NCI-H510A treated with DMSO at 0.1 percent for 48 hours (cell line): ENCODE measurements at regions not wholly inside any gene's neighbourhood (a gene's known extent, or its start where the extent isn't known, plus 50 kb on each side); places are given as distances from the start of the nearest gene placed in this dataset.

Experiments used
- DNase-seq: peaks from one replicate; lab custom pipeline; 2025; lab: John Stamatoyannopoulos, UW

GRCh38 chr14:98120831-98121464, 1151.0 kb downstream of the BCL11B start:
- no peak for DNase-seq

GRCh38 chr14:98122527-98122926, 1149.5 kb downstream of the BCL11B start:
- DNase-seq: no peak

- no peak for DNase-seq
Observed at GRCh38 chr14:98130691-98131090, 1141.3 kb downstream of the BCL11B start.

GRCh38 chr14:98131406-98131805, 1140.6 kb downstream of the BCL11B start:
- no peak for DNase-seq

- DNase-seq: no peak
Observed at GRCh38 chr14:98133806-98134205, 1138.2 kb downstream of the BCL11B start.

GRCh38 chr14:98136012-98136789, 1135.8 kb downstream of the BCL11B start:
- no peak for DNase-seq

- DNase-seq: no peak
Observed at GRCh38 chr14:98137131-98138025, 1134.6 kb downstream of the BCL11B start.

GRCh38 chr14:98138666-98139065, 1133.3 kb downstream of the BCL11B start:
- DNase-seq: no peak

GRCh38 chr14:98140862-98141530, 1131.0 kb downstream of the BCL11B start:
- no peak for DNase-seq

- DNase-seq: no peak
Observed at GRCh38 chr14:98143566-98143965, 1128.4 kb downstream of the BCL11B start.

GRCh38 chr14:98144964-98145363, 1127.0 kb downstream of the BCL11B start:
- DNase-seq: no peak

GRCh38 chr14:98146416-98146815, 1125.6 kb downstream of the BCL11B start:
- DNase-seq: no peak

GRCh38 chr14:98154254-98154653, 1117.7 kb downstream of the BCL11B start:
- DNase-seq: no peak

- no peak for DNase-seq
Observed at GRCh38 chr14:98156411-98156810, 1115.6 kb downstream of the BCL11B start.

- no peak for DNase-seq
Observed at GRCh38 chr14:98160901-98161300, 1111.1 kb downstream of the BCL11B start.

- no peak for DNase-seq
Observed at GRCh38 chr14:98161356-98161755, 1110.6 kb downstream of the BCL11B start.

- DNase-seq: no peak
Observed at GRCh38 chr14:98162856-98163805, 1108.9 kb downstream of the BCL11B start.

GRCh38 chr14:98163873-98164272, 1108.1 kb downstream of the BCL11B start:
- no peak for DNase-seq

GRCh38 chr14:98165976-98166375, 1106.0 kb downstream of the BCL11B start:
- no peak for DNase-seq

GRCh38 chr14:98167275-98167674, 1104.7 kb downstream of the BCL11B start:
- no peak for DNase-seq

- no peak for DNase-seq
Observed at GRCh38 chr14:98167705-98168104, 1104.3 kb downstream of the BCL11B start.
